NCI-H446 (cell line): ENCODE measurements at regions not wholly inside any gene's neighbourhood (a gene's known extent, or its start where the extent isn't known, plus 50 kb on each side); places are given as distances from the start of the nearest gene placed in this dataset.

Source experiments
- DNase-seq, 2 experiments: peaks; one replicate each; lab custom pipeline; 2025; lab: John Stamatoyannopoulos, UW

DNA sequence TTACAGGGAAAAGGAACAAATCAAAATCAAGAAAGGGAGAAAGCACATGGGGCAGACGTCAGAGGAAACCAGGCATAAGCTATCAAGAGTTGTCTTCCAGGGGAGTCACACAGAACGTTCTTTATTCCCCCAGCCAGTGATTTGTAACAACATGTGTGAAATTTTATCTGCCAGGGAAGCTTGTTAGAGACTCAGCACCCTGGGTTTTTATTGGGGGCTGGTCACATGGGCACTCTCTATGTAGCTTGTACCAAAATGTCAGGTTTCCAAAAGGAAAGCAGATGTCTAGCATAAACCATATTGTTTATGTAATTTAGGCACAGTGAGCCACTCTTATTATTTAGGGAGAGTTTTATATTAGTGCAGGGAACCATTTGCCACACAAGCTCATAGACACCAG, 440.4 kb upstream of the DCN start:
- peak in 1 of 2 experiments; percentile 3 for DNase-seq

DNA sequence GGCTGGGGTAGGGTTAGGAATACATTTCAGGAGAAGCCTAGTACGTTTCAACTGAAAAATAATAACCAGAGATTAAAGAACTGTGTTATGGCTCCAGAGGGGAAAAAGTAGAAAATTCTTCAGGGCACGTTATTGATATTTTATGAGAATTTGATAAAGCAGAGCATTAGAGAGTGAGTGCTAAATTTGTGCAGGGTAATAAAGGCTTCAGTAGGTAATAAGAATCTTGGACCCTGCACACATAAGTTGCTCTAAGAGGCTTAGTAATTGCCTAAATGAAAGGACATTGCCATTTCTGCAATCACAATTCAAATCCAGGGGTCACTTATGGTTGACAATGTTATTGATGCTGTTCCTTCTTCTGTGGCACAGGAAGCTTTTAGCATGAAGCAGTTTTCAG, 439.4 kb upstream of the DCN start:
- no peak for DNase-seq

DNA sequence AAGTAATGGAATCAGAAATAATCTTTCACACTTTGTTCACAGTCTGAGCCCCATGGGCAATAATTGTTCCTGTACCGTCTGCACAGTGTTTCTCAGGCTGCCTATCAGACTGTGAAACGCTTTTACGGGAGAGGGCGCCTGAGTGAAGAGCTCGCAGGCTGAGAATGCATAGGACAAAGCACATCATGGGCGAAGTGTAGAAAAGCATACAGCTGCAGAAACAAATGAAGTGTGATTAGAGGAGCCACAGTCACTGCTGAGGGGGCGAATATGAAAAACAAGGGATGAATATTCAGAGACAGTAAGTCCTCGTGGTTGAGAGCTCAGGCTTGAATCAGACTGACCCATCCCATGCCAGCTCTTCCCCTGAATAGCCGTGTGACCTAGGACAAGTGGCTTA, 438.4 kb upstream of the DCN start:
- no peak for DNase-seq

DNA sequence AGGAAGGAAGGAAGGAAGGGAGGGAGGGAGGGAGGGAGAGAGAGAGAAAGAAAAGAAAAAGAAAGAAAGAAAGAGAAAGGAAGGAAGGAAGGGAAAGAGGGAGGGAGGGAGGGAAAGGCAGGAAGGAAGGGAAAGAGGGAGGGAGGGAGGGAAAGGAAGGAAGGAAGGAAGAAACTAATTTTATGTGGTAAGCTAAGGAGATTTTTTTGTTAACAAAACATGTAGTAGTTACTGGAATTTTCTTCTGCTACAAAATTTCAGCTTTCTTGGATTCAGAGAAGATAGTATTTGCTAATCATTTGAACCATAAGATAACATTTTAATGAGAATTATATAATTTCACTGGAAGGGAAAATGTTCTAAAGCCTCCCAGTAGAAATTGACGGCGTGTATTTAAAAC, 437.8 kb upstream of the DCN start:
- no peak for DNase-seq

DNA sequence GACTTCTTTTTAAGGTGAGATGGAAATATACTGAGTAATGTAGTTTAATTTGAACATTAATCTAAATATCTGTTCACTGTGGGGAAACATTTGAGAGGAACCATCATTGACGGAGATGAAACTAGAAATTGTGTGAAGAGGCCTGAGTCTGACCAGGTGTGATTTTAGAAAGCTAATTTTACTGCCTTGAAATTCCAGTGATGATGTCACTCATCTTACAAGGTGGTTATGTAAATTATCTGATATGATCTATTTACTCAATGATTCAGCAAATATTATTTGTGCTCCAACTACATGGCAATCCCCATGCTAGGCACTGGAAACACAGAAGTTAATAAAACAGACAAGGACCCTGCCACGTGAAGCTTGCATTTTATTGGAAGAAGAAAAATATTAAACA, 435.7 kb upstream of the DCN start:
- DNase-seq = no peak

DNA sequence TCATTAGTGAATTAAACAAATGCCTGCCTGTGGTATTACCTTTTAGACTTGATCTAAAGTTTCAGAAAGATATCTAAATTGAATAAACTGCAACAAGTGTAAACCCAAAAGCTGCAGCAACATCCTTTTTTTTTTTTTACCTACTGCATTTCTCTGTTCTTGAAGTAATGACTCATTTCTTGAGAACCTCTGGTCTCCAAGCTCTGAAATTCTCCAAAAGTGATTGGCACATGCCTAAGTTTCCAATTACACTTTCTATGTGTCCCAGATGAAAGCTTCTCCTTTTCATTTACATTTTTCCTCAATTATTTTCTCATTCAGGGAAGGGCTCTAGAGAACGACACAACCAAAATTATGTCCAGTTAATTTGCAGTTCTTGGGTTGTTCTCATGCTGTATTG, 435.2 kb upstream of the DCN start:
- DNase-seq = no peak

DNA sequence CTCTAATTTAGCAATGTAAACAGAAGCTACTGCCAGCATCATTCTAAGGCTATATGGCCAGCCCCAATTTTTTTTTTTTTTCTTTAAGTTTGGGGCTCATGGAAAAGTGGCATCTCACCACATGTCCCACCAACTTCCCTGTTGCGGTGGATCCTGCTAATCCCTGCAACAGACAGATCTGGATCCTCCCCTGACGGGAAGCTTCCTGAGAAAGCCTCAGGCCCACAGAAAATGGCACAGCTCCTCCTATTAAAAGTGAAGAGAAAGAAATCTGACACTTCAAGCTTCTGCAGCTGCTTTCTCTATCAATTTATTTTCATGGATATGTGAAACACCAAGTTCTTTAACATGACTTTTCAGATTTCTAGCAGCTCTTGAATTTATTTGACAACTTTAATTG, 433.8 kb upstream of the DCN start:
- DNase-seq = no peak

DNA sequence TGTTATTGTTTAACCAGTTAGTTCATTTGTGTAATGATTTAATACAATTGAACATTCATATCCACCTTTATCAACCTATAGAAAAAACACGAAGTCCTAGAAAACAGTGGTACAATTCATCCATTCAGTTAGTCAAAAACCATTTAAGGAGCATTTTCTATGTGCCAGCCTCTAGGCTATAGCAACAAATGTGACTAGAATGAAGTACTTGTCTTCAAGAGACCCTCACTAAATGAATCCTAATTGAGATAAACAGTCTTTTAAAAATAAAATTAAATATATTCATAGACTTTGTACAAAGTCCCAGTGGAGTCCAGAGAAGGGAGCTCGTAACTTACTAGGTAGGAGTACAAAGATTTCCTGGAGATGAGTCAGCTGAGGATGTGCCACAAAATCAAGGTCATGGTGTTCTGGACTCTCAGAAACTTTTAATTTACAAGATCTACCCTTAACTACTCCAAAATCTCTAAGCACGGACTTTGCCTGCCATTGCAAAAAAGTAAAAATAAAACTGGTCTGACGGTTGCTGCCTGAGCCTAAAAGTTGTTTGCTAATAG, 430.7 kb upstream of the DCN start:
- no peak for DNase-seq

DNA sequence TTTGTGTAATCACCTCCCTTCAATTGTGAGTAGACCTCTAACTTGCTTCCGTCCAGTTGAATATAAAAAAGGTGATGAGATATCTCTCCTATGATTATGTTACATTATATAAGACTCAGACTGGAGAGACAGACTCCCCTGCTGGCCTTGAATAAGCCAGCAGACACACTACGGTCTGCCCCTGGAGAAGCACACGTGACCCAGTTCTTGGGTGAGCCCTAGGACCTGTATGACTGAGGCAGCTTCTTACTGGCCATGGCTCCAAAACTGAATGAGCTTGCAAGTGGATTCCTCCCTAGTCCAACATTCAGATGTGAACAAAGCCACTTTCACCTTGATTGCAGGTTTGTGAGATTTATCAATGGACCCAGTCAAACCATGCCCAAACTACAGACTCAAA, 427.9 kb upstream of the DCN start:
- no peak for DNase-seq

DNA sequence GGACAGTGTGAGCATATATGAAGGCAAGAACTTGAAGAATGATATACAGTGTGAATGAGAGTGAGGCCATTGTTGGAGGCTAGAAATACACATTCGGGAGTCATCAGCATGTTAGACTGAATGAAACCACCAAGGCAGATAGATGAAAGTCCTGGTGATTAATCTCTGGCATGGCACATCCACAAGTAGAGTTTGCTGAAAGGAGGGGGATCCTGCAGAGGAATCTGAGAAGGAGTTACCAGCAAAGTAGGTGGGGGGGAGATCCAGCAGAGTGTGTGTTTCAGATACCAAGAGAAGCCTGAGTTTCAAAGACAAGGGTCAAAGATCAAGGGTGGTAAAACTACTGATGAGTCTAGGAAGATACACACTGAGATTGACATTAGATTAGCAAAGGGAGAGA, 426.7 kb upstream of the DCN start:
- DNase-seq = no peak

DNA sequence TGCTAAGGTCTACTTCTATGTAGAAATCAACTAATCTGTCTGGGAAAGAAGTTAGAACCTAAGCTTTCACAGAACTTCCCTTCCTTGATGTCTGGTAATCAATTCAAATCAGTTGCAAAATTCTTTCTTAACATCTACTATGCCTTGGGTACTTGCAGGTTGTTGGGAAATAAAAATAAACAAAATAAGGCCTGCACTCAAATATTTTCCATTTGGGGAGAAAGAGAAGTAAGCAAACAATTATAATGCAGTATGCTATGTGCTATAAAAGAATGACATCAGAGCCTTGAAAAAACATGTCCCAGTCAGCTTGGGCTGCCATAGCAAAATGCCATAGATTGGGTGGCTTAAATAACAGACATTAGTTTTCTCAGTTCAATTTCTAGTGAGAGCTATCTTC, 425.9 kb upstream of the DCN start:
- DNase-seq = no peak

DNA sequence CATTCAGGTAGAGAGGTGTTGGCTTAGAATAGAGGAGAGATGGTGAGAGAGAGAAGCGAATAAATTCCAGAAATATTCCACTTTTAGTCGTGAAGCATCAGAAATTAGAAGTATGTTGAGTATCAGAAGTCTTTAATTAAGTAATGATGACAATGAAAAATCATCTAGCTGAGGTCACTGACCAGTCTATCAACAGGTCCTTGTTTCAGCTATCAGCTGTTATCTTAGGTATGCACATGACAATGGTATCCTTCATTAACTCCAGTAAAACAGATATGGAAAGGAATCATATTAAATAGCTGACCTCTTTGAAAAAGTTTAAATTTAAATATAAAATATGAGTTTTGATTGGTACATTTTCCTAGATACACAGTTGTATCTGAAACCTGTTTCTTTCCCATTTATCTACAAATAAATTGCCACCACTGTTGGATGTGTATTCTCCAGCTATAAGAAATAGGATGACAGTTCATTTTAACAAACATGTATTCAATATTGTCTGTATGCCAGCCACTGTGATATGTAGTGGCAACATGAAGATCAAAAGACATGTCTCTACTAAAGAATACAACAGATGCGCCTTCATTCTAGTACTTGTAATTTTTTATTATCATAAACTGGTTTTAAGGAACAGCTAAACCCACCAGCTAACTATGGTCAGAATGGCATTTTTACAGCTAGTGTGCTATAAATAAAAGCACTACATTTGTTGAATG, 424.2 kb upstream of the DCN start:
- no peak for DNase-seq

DNA sequence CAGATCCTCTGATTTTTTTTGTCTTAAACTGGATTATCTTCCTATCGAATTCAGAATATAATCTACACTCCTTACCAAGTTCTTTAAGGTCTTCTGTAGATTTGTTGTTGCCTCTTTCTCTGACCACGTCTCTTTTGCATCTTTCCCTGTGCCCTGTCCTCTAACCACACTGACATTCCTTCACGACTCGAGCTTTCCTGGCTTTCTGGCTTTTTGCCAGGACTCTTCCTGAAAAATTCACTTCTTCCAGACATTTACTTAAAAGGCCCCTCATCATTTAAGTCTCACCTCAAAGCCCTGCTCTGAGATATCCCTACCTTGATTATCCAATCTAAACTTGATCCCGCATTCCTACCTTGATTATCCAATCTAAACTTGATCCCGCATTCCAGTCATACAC, 422.3 kb upstream of the DCN start:
- DNase-seq = no peak

DNA sequence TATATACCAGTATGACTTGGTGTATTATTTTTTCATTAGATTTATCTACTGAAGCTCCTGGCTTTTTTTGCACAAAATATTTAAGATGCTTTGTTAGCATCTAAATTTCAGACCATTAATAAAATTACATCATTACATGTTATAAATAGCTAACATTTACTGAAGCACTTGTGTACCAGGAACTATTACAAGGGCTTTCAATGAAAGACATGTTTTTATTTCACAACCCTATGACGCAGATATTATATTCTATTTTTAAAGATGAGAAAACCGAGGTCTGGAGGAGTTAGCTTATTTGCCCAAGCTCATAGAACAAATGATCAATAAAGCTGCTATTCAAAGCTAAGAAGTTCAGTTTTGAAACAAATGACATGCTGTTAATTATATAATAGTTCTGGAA, 420.4 kb upstream of the DCN start:
- DNase-seq = no peak

DNA sequence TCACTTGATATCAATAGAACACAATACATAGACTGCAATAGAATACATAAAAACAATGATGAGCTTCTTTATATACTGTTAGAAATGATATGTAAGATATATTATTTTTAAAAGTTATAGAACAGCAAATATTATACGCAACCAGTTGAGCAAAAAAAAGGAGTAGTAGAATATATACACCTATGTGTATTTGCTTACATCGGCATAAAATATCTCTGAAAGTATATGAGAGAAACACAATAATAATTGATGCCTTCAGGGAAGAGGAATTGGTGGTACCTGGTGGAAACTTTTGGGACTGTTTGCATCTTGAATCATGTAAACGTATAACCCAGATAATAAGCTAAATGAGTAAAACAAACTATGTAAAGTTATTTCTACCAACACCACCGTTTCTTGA, 418.4 kb upstream of the DCN start:
- no peak for DNase-seq

DNA sequence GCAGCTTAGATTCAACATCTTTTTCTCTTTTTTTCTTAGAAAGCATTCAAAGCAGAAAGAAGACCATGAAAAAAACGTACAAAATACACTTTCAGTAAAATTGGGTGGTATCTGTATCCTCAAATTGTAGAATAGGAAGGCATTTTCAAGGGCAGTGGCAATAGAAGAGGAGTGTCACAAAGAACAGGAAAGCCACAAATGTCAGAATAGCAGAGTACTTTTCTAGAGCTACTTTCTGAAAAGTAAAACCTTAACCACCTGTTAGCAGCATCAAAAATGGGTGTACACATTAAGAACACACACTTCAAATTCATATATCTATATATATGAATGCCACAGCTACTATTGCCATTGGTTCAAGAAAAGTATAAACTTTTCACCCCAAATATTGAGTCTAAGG, 412.1 kb upstream of the DCN start:
- DNase-seq = no peak

DNA sequence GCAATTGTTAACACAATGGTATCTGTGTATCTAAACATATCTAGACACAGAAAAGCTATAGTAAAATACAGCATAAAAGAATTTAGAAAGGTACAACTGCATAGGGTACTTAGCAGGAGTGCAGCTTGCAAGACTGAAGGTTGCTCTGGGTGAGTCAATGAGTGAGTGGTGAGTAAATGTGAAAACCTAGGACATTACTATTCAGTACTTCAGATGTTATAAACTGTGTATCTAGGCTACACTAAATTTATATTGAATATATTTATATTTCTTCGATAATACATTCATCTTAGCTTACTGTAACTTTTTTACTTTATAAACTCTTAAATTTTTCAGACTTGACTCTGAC, 409.0 kb upstream of the DCN start:
- no peak for DNase-seq

DNA sequence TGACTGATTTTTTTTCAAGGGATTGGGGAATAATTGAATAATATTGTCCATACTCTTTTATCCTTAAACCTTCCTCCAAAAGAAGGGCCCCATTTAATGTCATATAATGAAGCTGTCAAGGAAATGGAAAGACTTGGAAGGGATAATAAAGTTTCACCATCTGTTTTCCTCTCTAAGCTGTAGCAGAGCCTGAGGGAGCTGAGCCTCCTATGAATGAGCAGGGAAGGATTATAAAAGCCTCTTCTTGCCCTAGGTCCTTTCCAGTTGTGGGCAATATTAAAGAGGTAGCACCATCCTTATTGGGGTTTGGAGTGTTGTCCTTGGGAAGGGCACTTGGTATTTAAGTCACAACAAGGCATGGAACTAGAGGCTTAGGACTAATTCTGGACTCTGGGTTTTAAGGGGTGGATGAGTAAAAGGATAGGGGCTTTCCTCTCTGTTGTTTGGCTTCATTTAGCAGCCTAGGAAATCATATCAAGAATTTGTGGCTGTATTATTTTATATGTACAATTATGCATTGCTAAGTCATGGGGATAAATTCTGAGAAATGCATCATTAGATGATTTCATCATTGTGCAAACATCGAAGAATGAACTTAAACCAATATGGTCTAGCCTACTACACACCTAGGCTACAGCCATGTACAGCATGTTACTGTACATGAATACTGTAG, 408.5 kb upstream of the DCN start:
- DNase-seq = no peak

DNA sequence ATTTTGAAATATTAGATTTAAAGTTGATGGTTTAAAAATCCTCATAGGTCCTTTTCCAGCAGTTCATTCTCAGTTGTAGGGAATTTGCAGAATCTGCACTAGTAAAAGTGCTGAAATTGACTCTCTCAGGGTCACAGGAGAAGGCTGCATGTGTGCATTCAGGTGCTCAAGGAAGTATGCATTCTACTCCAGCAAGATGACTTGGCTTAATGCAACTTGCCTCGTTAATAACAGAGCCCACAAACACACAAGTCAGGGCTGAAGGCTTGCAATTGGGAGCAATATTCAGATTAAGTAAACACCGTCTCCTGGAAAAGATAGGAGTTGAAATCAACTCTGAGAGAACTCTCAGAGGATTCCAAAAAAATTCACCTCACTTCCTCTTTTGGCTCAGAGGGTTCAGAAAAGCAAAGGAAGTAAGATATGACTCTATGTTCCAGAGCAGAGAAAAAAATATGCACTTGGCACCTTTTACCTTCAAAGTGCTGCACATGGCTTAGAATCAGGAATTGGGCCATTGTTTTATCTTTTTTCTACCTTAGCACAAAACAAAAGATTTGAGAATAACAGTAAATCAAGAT, 406.3 kb upstream of the DCN start:
- no peak for DNase-seq

DNA sequence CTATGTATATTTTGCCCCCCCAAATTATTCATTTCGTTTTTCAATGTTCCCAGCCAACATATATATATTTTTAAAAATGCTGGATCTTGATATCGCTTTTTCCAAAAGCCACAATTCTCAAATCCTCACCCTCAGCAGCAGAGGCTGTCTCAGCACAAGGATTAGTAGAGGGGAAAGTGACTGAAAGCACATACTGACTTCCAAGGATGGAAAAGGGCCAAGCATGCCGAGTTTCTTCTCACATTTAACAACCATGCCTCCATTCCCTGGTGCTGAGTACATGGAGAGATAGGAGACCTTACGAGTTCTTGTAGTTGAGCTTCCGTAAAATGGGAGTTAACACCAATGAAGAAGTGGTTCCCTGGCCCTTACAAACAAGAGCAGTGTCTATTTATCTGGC, 403.4 kb upstream of the DCN start:
- no peak for DNase-seq

DNA sequence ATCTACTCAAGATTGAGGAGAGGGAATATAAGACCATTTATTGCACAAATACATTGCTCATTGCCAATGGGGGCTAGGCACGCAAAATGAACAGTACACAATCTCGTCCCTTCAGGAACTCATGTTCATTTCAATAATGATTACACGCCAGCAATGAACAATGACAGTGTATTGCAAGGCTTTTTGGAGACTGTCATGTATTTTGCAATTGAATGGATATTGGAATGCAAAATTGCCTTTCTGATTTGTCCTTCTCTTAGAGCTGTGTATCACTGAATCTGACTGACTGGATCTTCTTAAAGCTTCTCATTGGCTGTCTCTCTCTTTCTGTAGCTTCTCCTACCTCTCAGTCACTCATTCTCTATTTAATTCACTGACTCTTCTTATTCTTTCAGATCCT, 400.2 kb upstream of the DCN start:
- no peak for DNase-seq

DNA sequence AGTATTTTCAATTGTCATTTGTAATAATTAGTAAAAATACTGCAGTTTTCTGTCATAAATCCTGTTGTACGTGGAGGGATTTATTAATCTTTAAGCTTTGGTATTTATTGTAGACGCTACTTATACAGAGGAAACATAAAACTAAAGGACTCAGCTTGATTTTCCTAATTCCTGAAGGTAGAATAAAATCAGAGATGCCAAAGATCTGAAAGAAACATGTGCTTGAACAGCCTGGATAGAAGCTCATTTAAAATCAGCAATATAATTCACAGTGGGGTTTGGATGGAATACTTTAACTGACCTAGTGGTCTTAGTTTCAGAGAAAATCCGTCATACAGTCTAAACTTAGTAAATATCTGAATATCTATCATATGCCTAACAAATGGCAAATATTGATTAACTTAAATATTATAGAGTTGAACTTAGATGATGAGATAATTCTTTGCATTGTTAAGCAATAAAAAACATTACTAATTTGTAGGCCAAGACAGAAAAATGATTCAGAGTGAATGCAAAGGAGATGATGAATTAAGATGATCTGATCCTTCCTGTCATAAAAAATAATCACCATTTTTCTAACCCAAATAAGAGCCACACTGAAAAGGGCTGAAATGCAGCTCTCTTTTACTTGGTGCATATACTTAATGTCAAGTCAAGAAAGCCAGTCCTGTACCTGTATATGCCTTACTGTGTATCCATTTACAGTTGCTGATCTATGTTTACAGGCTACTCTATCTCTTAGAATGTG, 397.1 kb upstream of the DCN start:
- no peak for DNase-seq
